Hematopoietic multipotent progenitor cell treated with erythropoietin and hydrocortisone succinate and interleukin-3 and kit ligand, for 8 days (in vitro differentiated cells): ENCODE measurements at regions not wholly inside any gene's neighbourhood (a gene's known extent, or its start where the extent isn't known, plus 50 kb on each side); places are given as distances from the start of the nearest gene placed in this dataset.

Experiments used
- DNase-seq: peaks from one replicate; pipeline ENCODE4 v3.0.0-alpha.2; 2015

DNA sequence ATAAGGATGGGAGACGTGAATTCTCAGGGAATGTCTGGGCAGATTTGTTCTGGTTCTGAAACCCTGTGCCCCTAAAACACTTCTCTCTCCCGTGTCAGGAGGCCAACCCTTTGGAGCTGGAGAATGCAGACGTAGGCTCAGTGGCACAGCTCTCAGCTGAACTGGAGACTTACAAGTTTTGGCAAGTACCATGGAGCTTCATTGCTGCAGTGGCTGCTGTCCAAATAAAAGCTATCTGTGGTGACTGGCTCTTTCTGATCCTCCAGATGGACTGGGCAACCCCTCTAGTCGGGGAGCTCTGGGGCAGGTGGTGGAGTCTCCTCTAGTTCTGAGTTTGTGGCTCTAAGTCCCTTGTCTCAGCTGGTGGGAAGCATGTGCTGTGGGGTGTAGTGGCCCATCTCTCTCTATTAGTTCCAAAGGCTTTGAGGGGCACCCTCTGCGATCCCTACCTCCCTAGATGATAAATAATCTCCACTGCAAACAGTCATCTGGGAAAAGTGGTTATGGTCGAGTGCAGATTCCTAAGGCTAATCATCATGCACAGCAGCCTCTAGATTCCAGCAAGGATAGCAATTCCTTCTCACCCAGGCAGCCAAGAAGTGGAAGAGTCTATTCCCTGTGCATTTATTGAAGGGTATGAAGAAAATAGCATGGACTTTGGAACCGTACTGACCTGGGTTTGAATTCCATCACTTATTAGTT is 204.2 kb upstream of the KLF4 start:
- no peak for DNase-seq

DNA sequence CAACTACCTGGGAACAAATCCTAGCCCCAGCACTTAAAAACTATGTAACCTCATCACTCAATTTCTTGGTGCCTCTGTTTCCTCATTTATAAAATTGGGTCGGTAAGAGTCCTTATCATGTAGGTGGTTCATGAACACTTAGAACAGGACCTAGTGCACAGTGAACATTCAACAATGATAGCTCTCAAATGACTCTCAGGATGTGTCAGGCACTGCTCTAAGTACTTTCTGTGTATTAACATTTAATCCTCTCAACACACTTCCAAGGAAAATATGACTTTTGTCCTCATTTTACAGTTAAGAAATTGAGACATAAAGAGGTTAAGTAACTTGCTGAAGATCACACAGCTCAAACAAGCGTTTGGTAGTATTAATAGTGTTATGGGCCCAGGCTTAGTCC is 202.1 kb upstream of the KLF4 start:
- no peak for DNase-seq

DNA sequence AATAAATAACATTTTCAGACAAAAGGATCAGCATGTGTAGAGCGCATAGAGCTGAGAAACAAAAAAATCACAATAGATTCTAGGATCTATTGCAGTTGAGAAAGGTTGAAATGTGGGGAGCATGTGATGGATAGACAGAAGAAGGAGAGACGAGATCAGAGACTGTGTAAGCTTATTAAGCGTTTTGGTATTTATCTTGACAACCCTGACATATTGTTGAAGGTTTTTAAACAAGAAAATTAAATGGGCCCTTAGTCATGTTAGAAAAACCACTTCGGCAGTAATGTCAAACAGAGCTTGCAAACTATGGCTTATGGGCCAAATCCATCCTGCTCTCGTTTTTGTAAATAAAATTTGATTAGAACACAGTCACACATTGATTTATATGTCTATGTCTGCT is 200.5 kb upstream of the KLF4 start:
- no peak for DNase-seq

GRCh38 chr9:107688728-107689127 is 199.2 kb upstream of the KLF4 start:
- DNase-seq = no peak

DNA sequence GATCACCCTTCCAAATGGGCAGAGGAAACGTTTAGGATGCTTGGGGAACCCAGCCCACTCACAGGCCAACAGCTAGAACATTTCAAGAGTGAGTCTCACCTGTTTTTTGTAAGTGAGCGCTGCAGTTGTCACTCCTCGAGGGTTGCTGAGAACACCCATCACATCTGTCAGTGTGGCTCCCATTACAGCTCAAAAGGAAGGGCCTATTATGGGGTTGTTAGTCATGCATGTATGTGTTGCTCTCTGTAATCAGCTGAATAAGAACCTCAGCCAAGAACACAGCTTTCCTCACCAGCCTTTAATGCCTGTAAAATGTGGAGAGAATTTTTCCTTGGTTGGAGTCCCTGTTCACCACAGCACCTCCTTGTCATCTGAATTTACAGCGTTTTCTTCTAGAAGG is 196.3 kb upstream of the KLF4 start:
- DNase-seq = no peak

DNA sequence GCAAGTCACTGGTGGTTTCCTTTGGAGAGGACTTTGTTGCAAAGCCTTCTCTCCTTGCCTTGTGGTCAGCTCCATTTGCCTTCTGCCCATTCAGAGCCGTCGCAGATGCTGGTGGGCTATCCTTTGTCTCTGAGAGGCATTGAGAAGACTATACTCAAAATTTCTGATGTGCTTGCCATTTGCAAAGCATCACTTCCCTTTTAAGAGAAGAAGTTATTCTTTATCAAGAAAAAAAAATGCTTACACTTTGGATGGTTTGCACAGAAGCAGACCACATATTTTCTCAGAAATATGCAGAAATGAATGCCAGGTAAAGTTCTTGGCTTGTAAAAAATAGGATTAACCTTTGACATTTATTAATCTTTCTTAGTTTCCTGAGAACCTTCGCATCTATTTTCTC is 195.8 kb upstream of the KLF4 start:
- DNase-seq = no peak

- DNase-seq = no peak
Measured at GRCh38 chr9:107684224-107684623, 194.7 kb upstream of the KLF4 start.

DNA sequence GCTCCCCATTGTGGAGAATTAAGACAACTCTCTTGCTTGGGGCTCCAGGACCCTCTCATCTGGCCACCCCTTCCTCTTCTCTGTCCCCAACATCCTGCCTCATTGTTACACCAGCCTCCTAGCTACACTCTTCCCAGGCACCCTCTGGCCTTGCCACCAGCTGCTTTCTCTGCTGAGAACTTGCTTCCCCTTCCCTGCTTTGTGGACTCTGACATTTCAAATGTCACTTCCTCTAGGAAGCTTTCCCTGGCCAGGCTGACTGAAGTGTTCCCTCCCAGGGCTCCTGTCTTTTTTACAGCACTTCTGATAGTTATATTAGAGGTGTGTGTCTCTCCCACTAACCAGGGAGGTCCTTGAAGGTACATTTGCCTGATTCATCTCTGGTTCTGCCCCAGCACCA is 194.0 kb upstream of the KLF4 start:
- no peak for DNase-seq

- DNase-seq = no peak
Measured at GRCh38 chr9:107681988-107682387, 192.4 kb upstream of the KLF4 start.

DNA sequence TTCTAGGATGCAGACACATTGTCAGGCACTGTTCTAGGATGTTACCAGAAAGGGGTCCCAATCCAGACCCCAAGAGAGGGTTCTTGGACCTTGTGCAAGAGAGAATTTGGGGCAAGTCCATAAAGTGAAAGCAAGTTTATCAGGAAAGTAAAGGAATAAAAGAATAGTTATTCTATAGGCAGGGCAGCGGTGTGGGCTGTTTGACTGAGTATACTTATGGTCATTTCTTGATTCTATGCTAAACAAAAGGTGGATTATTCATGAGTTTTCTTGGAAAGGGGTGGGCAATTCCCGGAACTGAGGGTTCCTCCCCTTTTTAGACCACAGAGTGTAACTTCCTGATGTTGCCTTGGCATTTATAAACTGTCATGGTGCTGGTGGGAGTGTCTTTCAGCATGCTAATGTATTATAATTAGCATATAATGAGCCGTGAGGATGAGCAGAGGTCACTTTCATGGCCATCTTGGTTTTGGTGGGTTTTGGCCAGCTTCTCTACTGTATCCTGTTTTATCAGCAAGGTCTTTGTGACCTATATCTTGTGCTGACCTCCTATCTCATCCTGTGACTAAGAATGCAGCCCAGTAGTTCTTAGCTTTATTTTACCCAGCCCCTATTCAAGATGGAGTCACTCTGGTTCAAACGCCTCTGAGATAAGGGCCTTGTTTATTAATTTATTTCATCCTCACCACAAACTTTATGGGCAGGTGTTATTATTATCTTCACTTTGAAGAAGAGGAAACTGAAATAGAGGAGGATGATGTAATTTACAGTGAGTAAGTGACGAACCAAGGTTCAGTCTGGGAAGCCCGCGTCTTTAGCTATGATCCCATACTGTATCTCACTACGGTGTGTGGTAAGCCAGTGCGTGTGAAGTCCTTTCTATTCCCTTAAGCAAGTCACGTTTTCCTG is 186.0 kb upstream of the KLF4 start:
- peak; percentile 50 for DNase-seq

DNA sequence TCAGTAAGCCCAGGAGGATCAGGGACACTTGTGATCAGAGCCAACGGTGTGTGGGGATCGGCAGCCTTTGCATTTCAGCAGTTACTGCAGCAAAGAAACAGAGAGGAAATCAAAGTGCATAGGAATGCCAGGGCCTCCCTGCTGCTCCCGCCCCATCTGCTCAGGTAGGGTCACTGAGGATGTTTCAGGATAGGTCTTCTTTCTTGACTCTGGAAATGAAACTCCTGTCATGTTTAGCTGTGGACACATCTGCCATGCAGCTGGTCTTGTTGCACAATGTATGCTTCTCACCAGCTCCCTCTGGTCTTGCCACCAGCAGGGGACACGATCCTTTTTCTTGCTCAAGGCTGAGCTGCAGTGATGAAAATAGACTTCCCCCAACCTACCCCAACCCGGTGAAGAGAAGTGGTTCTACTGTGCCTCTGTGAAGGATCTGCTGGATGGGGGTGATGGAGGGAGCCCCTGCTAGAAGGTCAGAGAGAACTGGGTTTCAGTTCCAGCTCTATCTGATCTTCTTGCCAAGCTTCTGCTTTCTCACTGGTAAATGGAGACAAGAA is 185.2 kb upstream of the KLF4 start:
- peak; percentile 5 for DNase-seq

- no peak for DNase-seq
Measured at GRCh38 chr9:107673861-107674720, 184.5 kb upstream of the KLF4 start.

DNA sequence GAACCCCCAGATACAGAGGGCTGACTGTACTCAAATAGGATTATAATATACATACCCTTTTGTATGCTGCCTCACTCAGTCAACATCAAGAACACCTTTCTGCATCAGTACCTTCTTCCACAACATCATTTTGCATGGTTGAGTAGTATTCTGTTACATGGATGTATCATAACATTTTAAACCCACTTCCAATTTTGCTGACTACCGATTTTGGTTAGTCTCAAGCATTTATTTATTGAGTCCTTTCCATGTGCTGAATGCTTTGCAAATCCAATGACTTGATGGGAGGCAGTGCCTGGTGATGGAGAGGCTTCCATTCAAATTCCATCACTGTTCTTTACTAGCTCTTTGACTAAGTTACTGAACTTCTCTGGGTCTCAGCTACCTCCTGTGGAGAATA is 182.0 kb upstream of the KLF4 start:
- no peak for DNase-seq

GRCh38 chr9:107669422-107669821 is 179.9 kb upstream of the KLF4 start:
- DNase-seq = no peak

DNA sequence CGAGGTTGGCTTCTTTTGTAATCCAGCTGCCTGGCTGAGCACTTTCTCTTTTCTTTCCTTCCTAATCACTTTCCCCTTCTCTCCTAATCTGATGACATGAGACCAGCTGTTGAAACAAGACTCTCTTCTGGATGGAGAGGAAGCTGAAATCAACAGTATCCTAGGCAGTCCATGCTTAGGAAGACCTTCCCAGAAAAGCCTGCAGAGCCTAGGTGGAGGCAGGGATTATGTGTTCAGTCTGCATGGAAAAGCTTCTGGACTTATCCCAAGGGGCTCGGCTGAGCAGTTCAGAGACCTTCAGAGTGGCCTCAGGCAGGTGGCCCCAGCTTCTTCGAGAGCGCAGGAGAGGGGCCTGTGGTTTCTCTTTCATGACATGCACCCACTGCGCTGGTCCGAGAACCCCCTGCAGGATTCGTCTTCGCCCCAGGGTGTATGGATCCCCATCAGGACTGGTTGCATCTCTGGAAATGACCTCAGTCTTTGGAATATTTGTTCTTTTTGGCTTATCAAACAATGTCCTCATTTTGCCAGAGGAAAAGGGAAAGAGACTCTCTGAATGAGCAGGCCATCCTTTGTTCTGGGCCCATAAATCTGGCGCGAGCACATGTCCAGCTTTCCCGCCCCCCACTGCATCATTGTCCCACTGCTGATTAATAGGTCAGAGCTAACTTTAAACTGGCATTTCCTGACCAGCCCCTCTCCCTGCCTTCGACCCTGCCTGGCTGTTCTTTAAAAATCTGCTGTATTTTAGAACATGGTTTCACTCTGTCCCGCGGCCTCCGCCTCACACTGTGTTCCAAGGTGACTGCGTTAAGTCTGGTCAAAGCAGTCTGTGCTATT is 177.9 kb upstream of the KLF4 start:
- DNase-seq = no peak

DNA sequence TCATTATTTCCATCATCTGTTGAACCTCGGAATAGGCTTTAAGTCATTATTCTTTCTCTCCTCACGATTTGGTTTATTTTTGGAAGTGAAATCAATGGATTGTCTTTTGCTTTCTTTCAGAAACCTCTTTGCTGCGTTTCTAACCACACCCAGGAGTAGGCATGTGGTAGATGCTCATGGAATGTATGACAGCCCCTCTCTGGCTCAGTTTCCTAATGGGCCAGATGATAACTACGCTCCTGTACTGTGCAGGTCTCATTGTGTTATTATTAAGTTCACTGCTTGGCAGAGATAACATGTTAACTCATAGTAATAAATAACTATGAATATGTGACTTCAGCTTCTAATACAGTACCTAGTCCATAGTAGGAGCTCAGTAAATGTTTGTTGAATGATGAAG is 175.5 kb upstream of the KLF4 start:
- no peak for DNase-seq

DNA sequence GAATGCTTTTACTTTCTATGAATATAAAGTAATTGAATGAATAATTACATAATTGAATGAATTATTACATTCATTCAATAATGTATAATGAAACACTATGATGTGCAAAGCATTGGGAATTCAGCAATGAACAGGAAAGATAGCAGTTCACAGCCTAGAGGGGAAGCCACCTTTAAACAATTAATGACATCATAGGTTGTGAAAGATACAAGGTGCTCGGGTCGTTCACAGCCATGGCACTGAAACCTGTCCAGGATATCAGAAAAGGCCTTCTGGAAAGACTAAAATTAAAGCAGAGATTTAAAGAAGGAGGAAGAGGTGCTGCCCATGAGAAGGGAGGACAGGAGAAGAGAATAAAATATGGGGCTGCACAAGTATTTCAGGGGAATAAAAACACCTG is 171.4 kb upstream of the KLF4 start:
- no peak for DNase-seq

GRCh38 chr9:107653263-107653821 is 163.8 kb upstream of the KLF4 start:
- no peak for DNase-seq

DNA sequence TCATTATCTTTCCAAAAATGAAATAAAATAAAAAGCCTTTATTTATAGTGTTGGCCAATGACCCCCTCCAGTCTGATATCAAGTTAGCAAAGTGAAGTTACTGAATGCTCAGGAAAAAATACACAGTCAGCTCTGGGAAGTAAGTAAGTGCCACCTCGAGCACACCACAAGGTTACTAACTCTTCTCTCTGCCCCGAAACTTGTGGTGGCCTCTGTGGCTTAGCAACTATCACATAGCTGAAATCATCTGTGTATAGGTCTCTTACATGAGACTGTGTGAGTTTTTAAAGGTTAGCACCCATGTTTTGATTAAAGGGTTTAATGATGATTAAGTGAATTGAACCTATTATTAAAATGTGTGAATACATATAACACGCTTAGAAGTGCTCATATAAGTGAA is 161.4 kb upstream of the KLF4 start:
- DNase-seq = no peak

DNA sequence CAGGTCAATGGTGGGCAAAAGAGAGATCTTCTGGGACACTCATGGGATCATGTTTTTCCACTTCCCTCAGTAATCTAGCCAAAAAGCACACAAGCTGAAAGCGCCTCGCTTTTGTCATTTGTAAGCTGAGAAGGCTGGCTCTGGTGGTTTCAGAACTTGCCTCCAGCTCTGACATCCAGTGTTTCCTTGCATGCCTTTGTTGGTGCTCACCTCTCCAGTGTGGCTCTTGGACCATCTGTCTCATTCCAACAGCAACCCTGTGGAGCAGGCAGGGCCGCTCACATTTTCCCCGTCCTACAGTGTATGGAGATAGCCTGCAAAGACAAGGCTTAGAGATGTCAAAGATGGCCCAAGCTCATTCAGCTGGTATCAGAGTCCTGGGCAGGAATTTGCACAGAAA is 160.8 kb upstream of the KLF4 start:
- no peak for DNase-seq

DNA sequence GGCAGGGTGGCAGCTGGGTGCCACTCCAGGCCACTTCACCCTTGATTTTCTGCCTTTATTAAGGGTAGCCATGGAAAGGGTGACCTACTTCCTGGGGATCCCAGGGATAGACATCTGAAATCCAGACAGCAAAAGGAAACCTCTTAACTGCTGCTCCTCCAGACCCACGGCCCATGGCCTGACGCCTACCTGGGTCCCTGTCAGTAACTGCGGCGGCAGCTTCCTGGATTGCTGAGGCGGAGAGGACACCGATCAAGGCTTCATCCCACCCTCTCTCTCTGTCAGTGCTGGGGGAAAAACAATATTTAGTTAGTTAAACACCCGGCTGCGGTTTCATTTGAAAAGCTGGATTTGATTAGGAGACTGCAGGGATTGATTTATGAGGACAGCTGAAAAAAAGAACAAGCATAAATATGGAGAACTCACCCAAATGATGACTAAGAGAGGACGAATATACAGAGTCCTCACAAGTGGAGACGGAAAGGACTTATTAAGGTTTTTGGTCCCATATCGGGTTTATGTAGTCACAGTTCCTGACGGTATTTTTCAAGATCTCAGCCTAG is 158.7 kb upstream of the KLF4 start:
- DNase-seq = no peak

- no peak for DNase-seq
Measured at GRCh38 chr9:107647611-107648010, 158.0 kb upstream of the KLF4 start.
